ENCODE measurements at regions not wholly inside any gene's neighbourhood (a gene's known extent, or its start where the extent isn't known, plus 50 kb on each side); places are given as distances from the start of the nearest gene placed in this dataset.

GRCh38 chr2:215654148-215654819 is 218.4 kb upstream of the FN1 start:
- 85% methylated on average over 7 of the region's 7 CpGs; no CpG with 5 or more reads in 1 of the 2 experiments for WGBS, 2 experiments (ENCODE audit: extremely low coverage in 1 of 2, insufficient coverage in 1 of 2, insufficient read length in 1 of 2, insufficient replicate concordance in 2 of 2, low coverage in 1 of 2, low lambda C conversion rate in 2 of 2, missing lambda C conversion rate in 1 of 2)
- H4K91ac ChIP-seq (replicated peaks; ENCODE audit: insufficient read length, low read length) = no peak overlapping the region
- H3K4me2 ChIP-seq (ENCODE audit: insufficient read depth in 1 of 2, low read depth in 2 of 2, low read length in 2 of 2) = no peak overlapping the region
- no peak for TF ChIP-seq TEAD4 (IDR thresholded peaks at IDR 0.05; ENCODE audit: low read depth, low read length)
- TF ChIP-seq RFX5 (IDR thresholded peaks at IDR 0.05; ENCODE audit: borderline replicate concordance, low read depth, low read length) = no peak
- no peak for TF ChIP-seq RAD21 (IDR thresholded peaks at IDR 0.05 in 1 of 2, conservative IDR thresholded peaks at IDR 0.05 in 1 of 2; ENCODE audit: low read depth in 2 of 2, low read length in 2 of 2)
- no peak for TF ChIP-seq ATF2 (IDR thresholded peaks at IDR 0.05; ENCODE audit: low read length)

More at GRCh38 chr2:215654148-215654819, 218.4 kb upstream of the FN1 start:
- no peaks in the 10 kb centered on the region; the same call in 1 of the 2 replicates for H3K23me2 ChIP-seq (ENCODE audit: low read depth, low read length)
- no peak overlapping the region for H3K4me3 ChIP-seq (ENCODE audit: extremely low read depth in 1 of 4, insufficient read depth in 2 of 4, low read depth in 3 of 4, low read length in 4 of 4)
- no peak overlapping the region for H2BK5ac ChIP-seq (ENCODE audit: low read depth, low read length)
- no peaks in the 10 kb centered on the region for H3K9me3 ChIP-seq (ENCODE audit: insufficient read depth in 2 of 2, low read depth in 1 of 2, low read length in 1 of 2)
- no peak overlapping the region for H2AFZ ChIP-seq (ENCODE audit: low read length)
- no peaks in the 10 kb centered on the region for H3K27me3 ChIP-seq (replicated peaks in 1 of 4; ENCODE audit: control insufficient read depth in 3 of 4, extremely low read depth in 1 of 4, insufficient read depth in 3 of 4, low read length in 3 of 4)
- H3K4ac ChIP-seq (replicated peaks; ENCODE audit: insufficient read length, low read depth, low read length) = no peak overlapping the region
- no peak overlapping the region for H3K27ac ChIP-seq (ENCODE audit: low read depth, low read length)
- no peak for DNase-seq (ENCODE audit: low read depth in 1 of 2, low spot score in 2 of 2)
- no peak overlapping the region for H2AK5ac ChIP-seq (ENCODE audit: low read depth, low read length)
- H2BK15ac ChIP-seq (ENCODE audit: low read length) = no peak overlapping the region
- H3K18ac ChIP-seq (ENCODE audit: extremely low read depth, low read length) = no peak overlapping the region
- H4K5ac ChIP-seq (ENCODE audit: insufficient read length, low read depth, low read length) = no peak overlapping the region
- H3K56ac ChIP-seq (replicated peaks; ENCODE audit: insufficient read length, low read depth, low read length) = no peak overlapping the region
- H3K79me2 ChIP-seq (ENCODE audit: control insufficient read depth in 1 of 2, insufficient read depth in 2 of 2, low read length in 2 of 2) = no peaks in the 10 kb centered on the region
- H3K4me1 ChIP-seq (replicated peaks in 1 of 4; ENCODE audit: control insufficient read depth in 3 of 4, insufficient read depth in 4 of 4, low read length in 3 of 4) = no peaks in the 10 kb centered on the region
- CTCF ChIA-PET (ENCODE audit: partially characterized antibody) = interaction anchor here (0.6 to 1.2 kb wide), 2 partner anchors 12 to 50 kb away, joined by 3 to 5 read pairs; no protein-coding TSS in a partner anchor
- FAIRE-seq = no peak
- no peak overlapping the region for H4K8ac ChIP-seq (ENCODE audit: extremely low read depth, insufficient read depth, low read length)
- H3K14ac ChIP-seq (ENCODE audit: insufficient read length) = no peak overlapping the region
- H3K36me3 ChIP-seq (ENCODE audit: control insufficient read depth in 2 of 4, insufficient read depth in 4 of 4, low read length in 3 of 4) = no peaks in the 10 kb centered on the region
- H4K20me1 ChIP-seq (replicated peaks in 1 of 2; ENCODE audit: control insufficient read depth in 1 of 2, insufficient read depth in 2 of 2, low read length in 2 of 2) = no peaks in the 10 kb centered on the region
- no peak overlapping the region for H2BK120ac ChIP-seq (replicated peaks; ENCODE audit: low read depth, low read length)
- POLR2A ChIA-PET (ENCODE audit: partially characterized antibody) = no interaction called here
- H3K23ac ChIP-seq (ENCODE audit: insufficient read length) = no peak overlapping the region
- no peaks in the 10 kb centered on the region for H3K79me1 ChIP-seq (ENCODE audit: low read depth, low read length)
- no peak overlapping the region for H3K9ac ChIP-seq (replicated peaks in 1 of 4; ENCODE audit: extremely low read depth in 1 of 4, low read depth in 3 of 4, low read length in 3 of 4)
- no peak overlapping the region for H2BK20ac ChIP-seq (ENCODE audit: low read length)
- H2BK12ac ChIP-seq (ENCODE audit: low read depth, low read length) = no peak overlapping the region

All from H1 (cell line).